PC-9 (cell line): ENCODE measurements at regions not wholly inside any gene's neighbourhood (a gene's known extent, or its start where the extent isn't known, plus 50 kb on each side); places are given as distances from the start of the nearest gene placed in this dataset.
"Not testable (repeated sequence)": the region's sequence is repeated elsewhere in the genome, so short reads cannot be mapped to it uniquely, and the experiment has no call there.

ENCODE experiments used
- BruUV-seq: library from RNA; stranded (reverse); fragments of 400-500 nt; replicated peaks from 2 replicates; lab custom pipeline; 2021; lab: Mats Ljungman, UMichigan
- CTCF ChIA-PET: fragments of 300-600 bp; sonication (Branson Sonifier 250); formaldehyde crosslinking; loops from one replicate; lab custom pipeline; 2022; ENCODE audit warnings: antibody characterized with exemption; lab: Charles Lee
- POLR2A ChIA-PET: fragments of 300-600 bp; sonication (Branson Sonifier 250); formaldehyde crosslinking; loops from one replicate; lab custom pipeline; 2022; ENCODE audit warnings: antibody characterized with exemption; ENCODE audit not compliant: unreplicated experiment; lab: Charles Lee
- DNase-seq, 2 experiments: peaks; one replicate each; pipeline versions ENCODE4 v3.0.0 to v3.0.0-alpha.2; 2015 to 2022; ENCODE audit warnings: mixed read lengths in 1 of 2
- H2AFZ ChIP-seq: fragments of 200-600 bp; sonication (generic); 2 replicates; pipeline ENCODE4 v1.8.1; 2017; ENCODE audit warnings: antibody characterized with exemption
- H3F3A ChIP-seq: fragments of 200-600 bp; sonication (generic); 2 replicates; pipeline ENCODE4 v1.8.1; 2017; ENCODE audit warnings: antibody characterized with exemption, mild to moderate bottlenecking, low read depth; ENCODE audit not compliant: insufficient read depth
- H3K27ac ChIP-seq: fragments of 200-600 bp; sonication (generic); 2 replicates; pipeline ENCODE4 v1.6.1; 2016; ENCODE audit warnings: mixed run types
- H3K27me3 ChIP-seq: fragments of 200-600 bp; sonication (generic); 2 replicates; pipeline ENCODE4 v1.6.1; 2016; ENCODE audit warnings: low read depth, mixed run types; ENCODE audit not compliant: insufficient read depth
- H3K36me3 ChIP-seq: fragments of 200-600 bp; sonication (generic); 2 replicates; pipeline ENCODE4 v1.6.1; 2016; ENCODE audit warnings: low read depth, mixed run types
- H3K4me1 ChIP-seq: fragments of 200-600 bp; sonication (generic); replicated peaks from 2 replicates; pipeline ENCODE4 v1.6.1; 2016; ENCODE audit warnings: mixed run types; ENCODE audit not compliant: insufficient read depth
- H3K4me2 ChIP-seq: fragments of 200-600 bp; sonication (generic); 2 replicates; pipeline ENCODE4 v1.6.1; 2017; ENCODE audit warnings: mixed run types
- H3K4me3 ChIP-seq: fragments of 200-600 bp; sonication (generic); 2 replicates; pipeline ENCODE4 v1.6.1; 2016; ENCODE audit warnings: mixed run types
- H3K79me2 ChIP-seq: fragments of 200-600 bp; sonication (generic); 2 replicates; pipeline ENCODE4 v1.6.1; 2017; ENCODE audit warnings: low read depth, mixed run types
- H3K9me2 ChIP-seq: fragments of 200-600 bp; sonication (generic); 2 replicates; pipeline ENCODE4 v1.8.1; 2017; ENCODE audit warnings: mild to moderate bottlenecking; ENCODE audit not compliant: insufficient read depth
- H3K9me3 ChIP-seq: fragments of 200-600 bp; sonication (generic); 2 replicates; pipeline ENCODE4 v1.8.1; 2016; ENCODE audit warnings: low read depth; ENCODE audit not compliant: insufficient read depth
- H4K20me1 ChIP-seq: fragments of 200-600 bp; sonication (generic); 2 replicates; pipeline ENCODE4 v1.8.1; 2017; ENCODE audit not compliant: insufficient read depth
- EZH2 ChIP-seq: fragments of 200-600 bp; sonication (generic); IDR thresholded peaks from 2 replicates; pipeline ENCODE4 v1.8.0; 2017; ENCODE audit warnings: antibody characterized with exemption, low read depth
- intact Hi-C: fragments of 100-400 bp; cut with micrococcal nuclease; formaldehyde crosslinking; loops from one replicate; pipeline ENCODE4 v1.10.0; 2022; ENCODE audit not compliant: unreplicated experiment
- TF ChIP-seq, protein P1 (sequence below): fragments of 200-600 bp; sonication (generic); conservative IDR thresholded peaks from 2 replicates; pipeline ENCODE4 v1.6.1; 2017; ENCODE audit warnings: mixed run types, antibody characterized with exemption, mild to moderate bottlenecking, moderate library complexity

DNA sequence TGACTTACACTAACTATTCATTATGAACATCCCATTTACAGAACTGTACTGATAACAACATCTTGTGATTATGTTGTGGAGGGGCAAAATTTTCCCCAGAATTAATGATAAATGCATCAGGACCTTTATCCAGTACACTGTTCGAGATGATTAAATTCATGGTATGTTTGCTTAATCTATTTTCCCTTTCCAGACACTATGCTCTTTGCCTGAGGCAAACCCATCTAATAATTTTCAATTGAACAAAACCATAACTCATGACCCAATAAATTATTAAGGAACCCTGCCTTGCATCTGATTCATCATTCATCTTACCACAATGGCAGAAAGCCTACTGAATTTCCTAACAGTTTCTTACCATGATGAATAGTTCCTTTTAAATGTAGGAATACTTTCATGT is 385.0 kb downstream of the DSEL start:
- Histone ChIP-seq H3K9me3 (no peaks in the 10 kb centered on the region; the same call in 1 of the 2 replicates), H3K36me3 (no peaks in the 10 kb centered on the region), H3K27me3 (no peaks in the 10 kb centered on the region), H4K20me1 (no peaks in the 10 kb centered on the region), H3K4me2 (no peak overlapping the region), H3F3A (no peaks in the 10 kb centered on the region), H3K9me2 (no peaks in the 10 kb centered on the region), H3K79me2 (no peaks in the 10 kb centered on the region), H2AFZ (no peak overlapping the region), H3K4me3 (no peak overlapping the region), H3K4me1 (no peaks in the 10 kb centered on the region), H3K27ac (no peak overlapping the region)
- BruUV-seq, result no TSS peak
- intact Hi-C loops, result no loop called here
- ChIA-PET CTCF (no interaction called here), POLR2A (no interaction called here)
- TF ChIP-seq, protein P1, sequence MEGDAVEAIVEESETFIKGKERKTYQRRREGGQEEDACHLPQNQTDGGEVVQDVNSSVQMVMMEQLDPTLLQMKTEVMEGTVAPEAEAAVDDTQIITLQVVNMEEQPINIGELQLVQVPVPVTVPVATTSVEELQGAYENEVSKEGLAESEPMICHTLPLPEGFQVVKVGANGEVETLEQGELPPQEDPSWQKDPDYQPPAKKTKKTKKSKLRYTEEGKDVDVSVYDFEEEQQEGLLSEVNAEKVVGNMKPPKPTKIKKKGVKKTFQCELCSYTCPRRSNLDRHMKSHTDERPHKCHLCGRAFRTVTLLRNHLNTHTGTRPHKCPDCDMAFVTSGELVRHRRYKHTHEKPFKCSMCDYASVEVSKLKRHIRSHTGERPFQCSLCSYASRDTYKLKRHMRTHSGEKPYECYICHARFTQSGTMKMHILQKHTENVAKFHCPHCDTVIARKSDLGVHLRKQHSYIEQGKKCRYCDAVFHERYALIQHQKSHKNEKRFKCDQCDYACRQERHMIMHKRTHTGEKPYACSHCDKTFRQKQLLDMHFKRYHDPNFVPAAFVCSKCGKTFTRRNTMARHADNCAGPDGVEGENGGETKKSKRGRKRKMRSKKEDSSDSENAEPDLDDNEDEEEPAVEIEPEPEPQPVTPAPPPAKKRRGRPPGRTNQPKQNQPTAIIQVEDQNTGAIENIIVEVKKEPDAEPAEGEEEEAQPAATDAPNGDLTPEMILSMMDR, result no peak
- TF ChIP-seq EZH2, result no peak
- DNase-seq, result no peak

DNA sequence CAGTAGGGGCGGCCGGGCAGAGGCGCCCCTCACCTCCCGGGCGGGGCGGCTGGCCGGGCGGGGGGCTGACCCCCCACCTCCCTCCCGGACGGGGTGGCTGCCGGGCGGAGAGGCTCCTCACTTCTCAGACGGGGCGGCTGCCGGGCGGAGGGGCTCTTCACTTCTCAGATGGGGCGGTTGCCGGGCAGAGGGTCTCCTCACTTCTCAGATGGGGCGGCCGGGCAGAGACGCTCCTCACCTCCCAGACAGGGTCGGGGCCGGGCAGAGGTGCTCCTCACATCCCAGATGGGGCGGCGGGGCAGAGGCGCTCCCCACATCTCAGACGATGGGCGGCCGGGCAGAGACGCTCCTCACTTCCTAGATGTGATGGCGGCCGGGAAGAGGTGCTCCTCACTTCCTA is 389.8 kb downstream of the DSEL start:
- H3K4me3 ChIP-seq, H3K9me3 ChIP-seq, H3K9me2 ChIP-seq, BruUV-seq, H3F3A ChIP-seq, H3K36me3 ChIP-seq, H4K20me1 ChIP-seq, intact Hi-C loops, H3K4me1 ChIP-seq, H3K27ac ChIP-seq, CTCF ChIA-PET, H3K27me3 ChIP-seq, DNase-seq, H3K4me2 ChIP-seq, POLR2A ChIA-PET, H2AFZ ChIP-seq, H3K79me2 ChIP-seq: not testable (repeated sequence)

DNA sequence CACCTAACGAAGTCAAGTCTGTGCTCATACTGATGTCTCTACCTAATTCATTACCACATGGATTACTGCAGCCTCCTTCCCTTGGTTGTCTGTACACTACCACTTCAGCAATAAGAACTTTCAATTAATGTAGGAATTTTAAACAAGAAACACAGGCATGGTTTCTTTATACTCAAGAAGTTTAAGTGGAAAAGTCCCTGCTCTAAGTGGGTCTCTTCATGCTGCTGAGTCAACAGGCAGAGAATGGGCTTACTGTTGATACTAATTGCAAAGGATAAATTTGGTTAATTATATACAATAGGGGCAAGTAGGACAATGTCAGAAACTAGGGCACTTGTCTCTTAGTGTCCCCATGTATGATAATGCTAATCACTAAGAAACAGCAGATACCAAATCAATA is 392.6 kb downstream of the DSEL start:
- Histone ChIP-seq H3K4me1 (no peaks in the 10 kb centered on the region), H3K27me3 (no peaks in the 10 kb centered on the region), H3K4me2 (no peak overlapping the region), H3K9me3 (no peaks in the 10 kb centered on the region; the same call in 1 of the 2 replicates), H3K27ac (no peak overlapping the region), H3K36me3 (no peaks in the 10 kb centered on the region), H3F3A (no peaks in the 10 kb centered on the region), H3K9me2 (no peaks in the 10 kb centered on the region), H3K79me2 (no peaks in the 10 kb centered on the region), H4K20me1 (no peaks in the 10 kb centered on the region), H2AFZ (no peak overlapping the region), H3K4me3 (no peak overlapping the region)
- TF ChIP-seq EZH2, result no peak
- TF ChIP-seq, protein P1, result no peak
- no TSS peak for BruUV-seq
- CTCF ChIA-PET, result no interaction called here
- intact Hi-C loops, result no loop called here
- DNase-seq, result no peak
- POLR2A ChIA-PET, result no interaction called here

DNA sequence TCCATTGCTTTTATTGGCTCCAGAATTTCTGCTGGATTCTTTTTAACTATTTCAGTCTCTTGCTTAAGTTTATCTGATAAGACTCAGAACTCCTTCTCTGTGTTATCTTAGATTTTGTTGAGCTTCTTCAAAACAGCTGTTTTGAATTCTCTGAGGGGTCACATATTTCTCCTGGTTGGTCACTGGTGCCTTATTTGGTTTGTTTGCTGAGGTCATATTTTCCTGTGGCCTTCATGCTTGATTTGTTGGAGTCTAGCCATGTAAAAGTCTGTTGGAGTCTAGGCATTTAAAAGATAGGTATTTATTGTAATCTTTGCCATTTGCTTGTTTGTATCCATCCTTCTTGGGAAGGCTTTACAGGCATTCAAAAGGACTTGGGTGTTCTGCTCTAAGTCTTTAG is 398.7 kb downstream of the DSEL start:
- no peaks in the 10 kb centered on the region for H3K4me1 ChIP-seq
- no peaks in the 10 kb centered on the region for H3F3A ChIP-seq
- CTCF ChIA-PET, result no interaction called here
- no TSS peak for BruUV-seq
- TF ChIP-seq EZH2, result no peak
- TF ChIP-seq, protein P1, result no peak
- H3K4me2 ChIP-seq, result no peak overlapping the region
- POLR2A ChIA-PET, result no interaction called here
- H3K9me2 ChIP-seq, result no peaks in the 10 kb centered on the region; the same call in 1 of the 2 replicates
- H3K4me3 ChIP-seq, result no peak overlapping the region
- no peaks in the 10 kb centered on the region for H3K9me3 ChIP-seq
- H2AFZ ChIP-seq, result no peak overlapping the region
- intact Hi-C loops, result no loop called here
- H3K79me2 ChIP-seq, result no peaks in the 10 kb centered on the region
- H3K27me3 ChIP-seq, result no peaks in the 10 kb centered on the region
- no peaks in the 10 kb centered on the region for H4K20me1 ChIP-seq
- H3K27ac ChIP-seq, result no peak overlapping the region
- no peaks in the 10 kb centered on the region for H3K36me3 ChIP-seq
- no peak for DNase-seq
